Endothelial cell of umbilical vein (primary cell): ENCODE measurements at regions not wholly inside any gene's neighbourhood (a gene's known extent, or its start where the extent isn't known, plus 50 kb on each side); places are given as distances from the start of the nearest gene placed in this dataset.

Experiments
- BruUV-seq: library from RNA; stranded (reverse); fragments of 400-500 nt; replicated peaks from 2 replicates; lab custom pipeline; 2021; lab: Mats Ljungman, UMichigan
- CTCF ChIA-PET: fragments of 300-600, 350-600 bp; sonication (Branson Sonifier 250); formaldehyde crosslinking; loops from one replicate; lab custom pipeline; 2021; ENCODE audit warnings: antibody characterized with exemption, inconsistent platforms; lab: Charles Lee
- POLR2A ChIA-PET: fragments of 300-600, 350-600 bp; sonication (Branson Sonifier 250); formaldehyde crosslinking; loops from one replicate; lab custom pipeline; 2021; ENCODE audit warnings: antibody characterized with exemption, inconsistent platforms; lab: Charles Lee
- DNase-seq: peaks from one replicate; pipeline ENCODE4 v3.0.0-alpha.2; 2011; ENCODE audit warnings: low read depth, low spot score
- FAIRE-seq: peaks from 2 replicates; lab custom pipeline; 2011; peaks lifted over from hg19 to GRCh38; lab: Jason Lieb, UNC
- H2AFZ ChIP-seq: 2 replicates; pipeline ENCODE4 v1.6.0; 2012; ENCODE audit warnings: low read depth, low read length, control low read depth, inconsistent platforms
- H3K27ac ChIP-seq: 2 replicates; pipeline ENCODE4 v1.5.1; 2011; ENCODE audit warnings: low read depth, mild to moderate bottlenecking, control low read depth, low read length, moderate library complexity; ENCODE audit not compliant: insufficient read depth
- H3K27me3 ChIP-seq, 2 experiments: 2 replicates each; pipeline versions ENCODE4 v1.6.0 to v1.6.1; 2011; ENCODE audit warnings: low read length in 2 of 2, mixed read lengths in 1 of 2; ENCODE audit not compliant: control insufficient read depth in 2 of 2, insufficient read depth in 2 of 2
- H3K36me3 ChIP-seq, 2 experiments: 2 replicates in 1 of 2; 3 replicates in 1 of 2; pipeline ENCODE4 v1.5.1; 2011; ENCODE audit warnings: low read length in 2 of 2, mild to moderate bottlenecking in 1 of 2, moderate library complexity in 1 of 2; ENCODE audit not compliant: control insufficient read depth in 2 of 2, insufficient read depth in 2 of 2; ENCODE audit errors: extremely low read depth in 1 of 2
- H3K4me1 ChIP-seq: 3 replicates; pipeline ENCODE4 v1.5.1; 2011; ENCODE audit warnings: mild to moderate bottlenecking, low read length; ENCODE audit not compliant: control insufficient read depth, insufficient read depth; ENCODE audit errors: extremely low read depth
- H3K4me2 ChIP-seq: 2 replicates; pipeline ENCODE4 v1.6.1; 2011; ENCODE audit warnings: low read length, control low read depth, mixed read lengths; ENCODE audit not compliant: insufficient read depth
- H3K4me3 ChIP-seq, 3 experiments: fragments of 200-600 bp in 1 of 3; sonication (generic), shearing (Covaris generic) in 1 of 3; replicated peaks in 1 of 3; 2 replicates each; pipeline ENCODE4 v1.5.1; 2011 to 2016; ENCODE audit warnings: control low read depth in 3 of 3, low read length in 3 of 3, mild to moderate bottlenecking in 2 of 3, inconsistent platforms in 1 of 3, low read depth in 1 of 3, moderate library complexity in 1 of 3; ENCODE audit not compliant: insufficient read depth in 1 of 3
- H3K79me2 ChIP-seq: 2 replicates; pipeline ENCODE4 v1.6.0; 2012; ENCODE audit warnings: low read length, inconsistent platforms; ENCODE audit not compliant: control insufficient read depth, insufficient read depth
- H3K9ac ChIP-seq: replicated peaks from 2 replicates; pipeline ENCODE3; 2011; ENCODE audit warnings: low read length, control low read depth; ENCODE audit not compliant: insufficient read depth; ENCODE audit errors: extremely low read depth
- H3K9me1 ChIP-seq: replicated peaks from 3 replicates; pipeline ENCODE4 v1.6.0; 2011; ENCODE audit warnings: mild to moderate bottlenecking, low read length; ENCODE audit not compliant: control insufficient read depth, insufficient read depth; ENCODE audit errors: extremely low read depth
- H3K9me3 ChIP-seq: replicated peaks from 2 replicates; pipeline ENCODE4 v1.5.1; 2012; ENCODE audit warnings: low read length, inconsistent platforms; ENCODE audit not compliant: control insufficient read depth, insufficient read depth
- H4K20me1 ChIP-seq: replicated peaks from 2 replicates; pipeline ENCODE3; 2011; ENCODE audit warnings: mild to moderate bottlenecking, low read length; ENCODE audit not compliant: control insufficient read depth, insufficient read depth; ENCODE audit errors: extremely low read depth
- CTCF ChIP-seq, 2 donors: IDR thresholded peaks; 1 replicate in 1 of 2; 2 replicates in 1 of 2; pipeline ENCODE4 v1.5.1; 2011; ENCODE audit warnings: low read length in 2 of 2, mild to moderate bottlenecking in 2 of 2, moderate library complexity in 2 of 2, control low read depth in 1 of 2, inconsistent platforms in 1 of 2, low read depth in 1 of 2; ENCODE audit not compliant: insufficient read depth in 1 of 2; ENCODE audit errors: extremely low read depth in 1 of 2
- EZH2 ChIP-seq: IDR thresholded peaks from 2 replicates; pipeline ENCODE4 v1.6.1; 2012; ENCODE audit warnings: borderline replicate concordance, low read depth, mild to moderate bottlenecking, moderate library complexity, low read length, inconsistent platforms; ENCODE audit not compliant: severe bottlenecking
- FOS ChIP-seq: IDR thresholded peaks from 2 replicates; pipeline ENCODE4 v1.6.1; 2011; ENCODE audit warnings: mild to moderate bottlenecking, low read length, moderate library complexity, borderline replicate concordance; ENCODE audit not compliant: insufficient read depth
- GATA2 ChIP-seq: IDR thresholded peaks from 2 replicates; pipeline ENCODE4 v1.7.0; 2011; ENCODE audit warnings: low read depth, mild to moderate bottlenecking, moderate library complexity, mixed read lengths, low read length; ENCODE audit not compliant: insufficient read length, insufficient read depth
- JUN ChIP-seq: IDR thresholded peaks from 2 replicates; pipeline ENCODE4 v1.6.1; 2011; ENCODE audit warnings: borderline replicate concordance, low read depth; ENCODE audit not compliant: insufficient read length, insufficient read depth
- MYC ChIP-seq: IDR thresholded peaks from one replicate; pipeline ENCODE4 v1.6.1; 2011; ENCODE audit warnings: mild to moderate bottlenecking, low read depth, low read length
- POLR2A ChIP-seq: IDR thresholded peaks from 2 replicates; pipeline ENCODE4 v1.6.1; 2012; ENCODE audit warnings: low read depth, mild to moderate bottlenecking, control low read depth, low read length
- POLR2AphosphoS5 ChIP-seq: IDR thresholded peaks from 2 replicates; pipeline ENCODE4 v1.6.1; 2012; ENCODE audit warnings: low read depth, mild to moderate bottlenecking, control low read depth, low read length, moderate library complexity; ENCODE audit not compliant: insufficient read depth
- dilution Hi-C: fragments of 300-500 bp; cut with MboI; formaldehyde crosslinking; loops from one replicate; pipeline ENCODE4 v1.15.0; 2019; ENCODE audit warnings: low sequenced_read_pairs; ENCODE audit not compliant: extremely low pct_ligation_motif_present
- intact Hi-C: fragments of 100-400 bp; cut with micrococcal nuclease; formaldehyde crosslinking; loops from one replicate; pipeline ENCODE4 v1.10.0; 2022
- TF ChIP-seq, protein P1 (sequence below): IDR thresholded peaks from 2 replicates; pipeline ENCODE4 v1.6.1; 2011; ENCODE audit not compliant: insufficient read depth, insufficient read length

GRCh38 chr2:208570851-208571763, 164.5 kb downstream of the PTH2R start:
- Histone ChIP-seq H3K36me3 (no peaks in the 10 kb centered on the region), H3K9ac (no peak overlapping the region), H3K4me2 (no peak overlapping the region), H3K27ac (no peak overlapping the region), H3K27me3 (no peaks in the 10 kb centered on the region), H4K20me1 (no peaks in the 10 kb centered on the region), H3K9me3 (peaks cover 2% of the 10 kb centered on the region), H3K4me3 (no peak overlapping the region), H3K9me1 (no peaks in the 10 kb centered on the region), H3K79me2 (no peaks in the 10 kb centered on the region), H2AFZ (no peak overlapping the region), H3K4me1 (no peaks in the 10 kb centered on the region)
- FAIRE-seq (no peak), DNase-seq (no peak)
- ChIA-PET POLR2A (no interaction called here), CTCF (no interaction called here)
- dilution Hi-C loops: no loop called here
- intact Hi-C loops: no loop called here
- TF ChIP-seq CTCF (IDR thresholded peaks at IDR 0.05; ENCODE audit: extremely low read depth in 1 of 2, insufficient read depth in 1 of 2, low read depth in 1 of 2, low read length in 2 of 2) (no peak), JUN (no peak)
- BruUV-seq: no TSS peak

- FAIRE-seq (no peak), DNase-seq (no peak)
- no peak for TF ChIP-seq POLR2A
- TF ChIP-seq, protein P1, sequence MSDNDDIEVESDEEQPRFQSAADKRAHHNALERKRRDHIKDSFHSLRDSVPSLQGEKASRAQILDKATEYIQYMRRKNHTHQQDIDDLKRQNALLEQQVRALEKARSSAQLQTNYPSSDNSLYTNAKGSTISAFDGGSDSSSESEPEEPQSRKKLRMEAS: no peak
- TF ChIP-seq MYC: no peak
- no peak for TF ChIP-seq POLR2AphosphoS5
- no peak for TF ChIP-seq CTCF (IDR thresholded peaks at IDR 0.05; ENCODE audit: extremely low read depth in 1 of 2, insufficient read depth in 1 of 2, low read depth in 1 of 2, low read length in 2 of 2)
- no peak for TF ChIP-seq JUN
- TF ChIP-seq GATA2: no peak
- TF ChIP-seq FOS: no peak
- no peak for TF ChIP-seq EZH2
- H3K4me2 ChIP-seq: no peak overlapping the region
- no peaks in the 10 kb centered on the region for H3K4me1 ChIP-seq
- no peak overlapping the region for H3K27ac ChIP-seq
- dilution Hi-C loops: no loop called here
- no peak overlapping the region for H2AFZ ChIP-seq
- BruUV-seq: no TSS peak
- no peaks in the 10 kb centered on the region for H3K36me3 ChIP-seq
- no peak overlapping the region for H3K4me3 ChIP-seq
- H4K20me1 ChIP-seq: no peaks in the 10 kb centered on the region
- no peaks in the 10 kb centered on the region for H3K79me2 ChIP-seq
- POLR2A ChIA-PET: no interaction called here
- no peak overlapping the region for H3K9ac ChIP-seq
- peaks cover 2% of the 10 kb centered on the region for H3K9me3 ChIP-seq
- intact Hi-C loops: no loop called here
- CTCF ChIA-PET: no interaction called here
- no peaks in the 10 kb centered on the region for H3K27me3 ChIP-seq
- no peaks in the 10 kb centered on the region for H3K9me1 ChIP-seq
Measured at GRCh38 chr2:208571764-208572131, 165.2 kb downstream of the PTH2R start.
